Peyer's patch (tissue), 4 donors: ENCODE measurements at regions not wholly inside any gene's neighbourhood (a gene's known extent, or its start where the extent isn't known, plus 50 kb on each side); places are given as distances from the start of the nearest gene placed in this dataset.

Source experiments
- DNase-seq, 3 donors: peaks; one replicate each; pipeline ENCODE4 v3.0.0-alpha.2; 2017 to 2019
- H3K27ac ChIP-seq, 4 donors: fragments of 200-600 bp; sonication (generic); one replicate each; pipeline ENCODE4 v1.5.1; 2016 to 2019
- H3K27me3 ChIP-seq, 2 donors: fragments of 200-600 bp; sonication (generic); one replicate each; pipeline ENCODE4 v1.5.1; 2019
- H3K36me3 ChIP-seq, 3 donors: fragments of 200-600 bp; sonication (generic); one replicate each; pipeline ENCODE4 v1.5.1; 2016 to 2019
- H3K4me1 ChIP-seq, 4 donors: fragments of 200-600 bp; sonication (generic); one replicate each; pipeline ENCODE4 v1.5.1; 2016 to 2019
- H3K4me3 ChIP-seq, 4 donors: fragments of 200-600 bp; sonication (generic); 1 replicate in 3 of 4; 2 replicates in 1 of 4; pipeline ENCODE4 v1.5.1; 2016 to 2019; ENCODE audit warnings: mild to moderate bottlenecking in 1 of 4
- H3K9me3 ChIP-seq, 4 donors: fragments of 200-600 bp; sonication (generic); one replicate each; pipeline ENCODE4 v1.5.1; 2016 to 2019; ENCODE audit warnings: mild to moderate bottlenecking in 1 of 4
- CTCF ChIP-seq, 6 experiments: fragments of 450-650 bp in 4 of 6; fragments of 200-600 bp in 2 of 6; sonication (generic) in 1 of 6; IDR thresholded peaks; one replicate each; pipeline ENCODE4 v1.5.1; 2017 to 2019; ENCODE audit warnings: antibody characterized with exemption in 6 of 6, mild to moderate bottlenecking in 3 of 6, moderate library complexity in 1 of 6
- POLR2A ChIP-seq, 2 donors: fragments of 450-650 bp; IDR thresholded peaks; one replicate each; pipeline ENCODE4 v1.5.1; 2017; ENCODE audit warnings: antibody characterized with exemption in 2 of 2, mild to moderate bottlenecking in 2 of 2, moderate library complexity in 2 of 2

GRCh38 chr6:79798841-79799240, 148.5 kb downstream of the ELOVL4 start:
- Histone ChIP-seq H3K4me1 (no peaks in the 10 kb centered on the region), H3K9me3 (no peaks in the 10 kb centered on the region), H3K36me3 (no peaks in the 10 kb centered on the region), H3K27me3 (no peaks in the 10 kb centered on the region), H3K27ac (no peak overlapping the region), H3K4me3 (no peak overlapping the region)
- DNase-seq, result no peak
- TF ChIP-seq POLR2A (IDR thresholded peaks at IDR 0.05) (no peak), CTCF (IDR thresholded peaks at IDR 0.05) (no peak)

GRCh38 chr6:79797912-79798311, 149.4 kb downstream of the ELOVL4 start:
- no peak overlapping the region for H3K4me3 ChIP-seq
- DNase-seq, result no peak
- TF ChIP-seq CTCF (IDR thresholded peaks at IDR 0.05), result no peak
- TF ChIP-seq POLR2A (IDR thresholded peaks at IDR 0.05), result no peak
- H3K27me3 ChIP-seq, result no peaks in the 10 kb centered on the region
- H3K9me3 ChIP-seq, result no peaks in the 10 kb centered on the region
- no peaks in the 10 kb centered on the region for H3K4me1 ChIP-seq
- no peak overlapping the region for H3K27ac ChIP-seq
- no peaks in the 10 kb centered on the region for H3K36me3 ChIP-seq

- Histone ChIP-seq H3K4me1 (no peaks in the 10 kb centered on the region), H3K36me3 (no peaks in the 10 kb centered on the region), H3K4me3 (no peak overlapping the region), H3K27ac (no peak overlapping the region), H3K27me3 (no peaks in the 10 kb centered on the region), H3K9me3 (no peaks in the 10 kb centered on the region)
- TF ChIP-seq POLR2A (IDR thresholded peaks at IDR 0.05) (no peak), CTCF (IDR thresholded peaks at IDR 0.05) (no peak)
- no peak for DNase-seq
Measured at GRCh38 chr6:79797163-79797764, 150.1 kb downstream of the ELOVL4 start.

- H3K4me1 ChIP-seq, result no peaks in the 10 kb centered on the region
- H3K9me3 ChIP-seq, result no peaks in the 10 kb centered on the region
- H3K4me3 ChIP-seq, result no peak overlapping the region
- no peak for DNase-seq
- H3K27me3 ChIP-seq, result no peaks in the 10 kb centered on the region
- H3K36me3 ChIP-seq, result no peaks in the 10 kb centered on the region
- TF ChIP-seq CTCF (IDR thresholded peaks at IDR 0.05) (no peak), POLR2A (IDR thresholded peaks at IDR 0.05) (no peak)
- H3K27ac ChIP-seq, result no peak overlapping the region
Measured at GRCh38 chr6:79796197-79796596, 151.2 kb downstream of the ELOVL4 start.

GRCh38 chr6:79789896-79790295, 157.5 kb downstream of the ELOVL4 start:
- no peaks in the 10 kb centered on the region for H3K9me3 ChIP-seq
- TF ChIP-seq POLR2A (IDR thresholded peaks at IDR 0.05) (no peak), CTCF (IDR thresholded peaks at IDR 0.05) (no peak)
- no peaks in the 10 kb centered on the region for H3K27me3 ChIP-seq
- H3K4me1 ChIP-seq, result no peaks in the 10 kb centered on the region
- DNase-seq, result no peak
- H3K36me3 ChIP-seq, result no peaks in the 10 kb centered on the region
- H3K27ac ChIP-seq, result no peak overlapping the region
- no peak overlapping the region for H3K4me3 ChIP-seq

GRCh38 chr6:79788756-79789155, 157.6 kb downstream of the SH3BGRL2 start:
- Histone ChIP-seq H3K36me3 (no peaks in the 10 kb centered on the region), H3K27me3 (no peaks in the 10 kb centered on the region), H3K9me3 (no peaks in the 10 kb centered on the region), H3K27ac (no peak overlapping the region), H3K4me3 (no peak overlapping the region), H3K4me1 (no peaks in the 10 kb centered on the region)
- TF ChIP-seq CTCF (IDR thresholded peaks at IDR 0.05), result no peak
- TF ChIP-seq POLR2A (IDR thresholded peaks at IDR 0.05), result no peak
- no peak for DNase-seq
